SIG-M5 treated with dmso at 0.1 percent for 504 hours (cell line): ENCODE measurements at regions not wholly inside any gene's neighbourhood (a gene's known extent, or its start where the extent isn't known, plus 50 kb on each side); places are given as distances from the start of the nearest gene placed in this dataset.

Experiments used
- DNase-seq: peaks from one replicate; lab custom pipeline; 2025; ENCODE audit not compliant: unreplicated experiment; lab: John Stamatoyannopoulos, UW

DNA sequence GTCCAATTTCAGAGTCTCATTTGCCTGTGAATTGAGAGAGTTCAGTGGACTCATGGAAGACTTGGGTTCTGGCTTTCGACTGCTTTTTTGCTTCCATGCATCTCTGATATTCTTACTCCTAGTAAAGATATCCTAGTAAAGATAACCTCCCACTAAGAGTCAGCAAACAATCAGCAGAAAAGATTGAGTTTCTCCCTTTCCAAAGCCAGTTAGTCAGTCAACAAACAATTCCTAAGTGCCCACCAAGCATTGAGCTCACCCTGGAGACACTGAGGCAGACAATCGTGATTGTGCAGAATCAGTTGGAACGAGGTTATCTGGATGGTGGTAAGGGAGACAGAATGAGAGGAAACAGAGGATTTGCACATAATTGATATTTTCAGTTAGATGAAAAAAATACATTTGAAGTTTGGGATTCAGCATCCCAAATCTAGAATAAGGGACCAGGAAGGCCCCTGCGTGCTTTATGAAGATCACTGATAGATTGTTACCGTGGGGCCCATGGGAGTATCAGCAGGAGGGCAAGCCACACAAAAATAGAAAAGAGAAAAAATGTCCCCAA is 99.7 kb upstream of the SLC38A2 start:
- DNase-seq: no peak

DNA sequence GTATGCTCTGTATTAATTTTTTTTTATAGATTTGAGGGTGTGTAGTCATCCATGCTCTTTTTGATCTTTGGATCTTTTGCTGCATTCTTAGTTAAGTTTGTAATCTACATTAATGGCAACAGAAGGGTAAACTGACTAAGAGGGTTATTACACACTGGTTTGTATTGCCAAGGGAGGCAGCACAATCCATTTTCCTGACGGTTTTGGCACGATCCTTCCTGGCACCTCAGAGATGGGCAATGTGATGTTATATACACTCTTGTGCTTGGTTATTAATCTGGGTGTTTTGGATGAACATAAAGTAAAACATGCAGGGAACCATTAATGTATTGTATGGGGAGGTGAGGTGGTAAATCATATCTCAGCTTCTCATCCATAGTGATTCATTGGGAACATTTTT is 98.8 kb upstream of the SLC38A2 start:
- no peak for DNase-seq

DNA sequence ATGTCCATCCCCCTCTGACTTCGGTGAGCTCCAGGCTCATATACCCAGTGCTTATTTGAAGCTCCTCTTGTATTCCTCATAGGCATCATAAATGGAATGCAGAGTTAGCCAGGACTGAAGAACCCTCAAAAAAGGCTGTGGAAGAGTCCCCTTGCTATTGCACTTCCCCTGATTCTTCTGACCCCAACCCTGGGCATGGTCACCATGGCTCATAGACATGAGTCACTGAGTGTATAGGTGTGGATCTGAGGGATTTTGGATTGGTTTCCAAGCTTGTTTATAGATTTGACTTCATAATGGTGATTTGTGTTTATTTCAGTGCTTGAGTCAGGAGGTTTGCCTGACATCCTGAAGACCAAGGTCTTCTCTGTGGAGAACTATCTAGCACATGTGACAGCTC is 98.4 kb upstream of the SLC38A2 start:
- DNase-seq: no peak

DNA sequence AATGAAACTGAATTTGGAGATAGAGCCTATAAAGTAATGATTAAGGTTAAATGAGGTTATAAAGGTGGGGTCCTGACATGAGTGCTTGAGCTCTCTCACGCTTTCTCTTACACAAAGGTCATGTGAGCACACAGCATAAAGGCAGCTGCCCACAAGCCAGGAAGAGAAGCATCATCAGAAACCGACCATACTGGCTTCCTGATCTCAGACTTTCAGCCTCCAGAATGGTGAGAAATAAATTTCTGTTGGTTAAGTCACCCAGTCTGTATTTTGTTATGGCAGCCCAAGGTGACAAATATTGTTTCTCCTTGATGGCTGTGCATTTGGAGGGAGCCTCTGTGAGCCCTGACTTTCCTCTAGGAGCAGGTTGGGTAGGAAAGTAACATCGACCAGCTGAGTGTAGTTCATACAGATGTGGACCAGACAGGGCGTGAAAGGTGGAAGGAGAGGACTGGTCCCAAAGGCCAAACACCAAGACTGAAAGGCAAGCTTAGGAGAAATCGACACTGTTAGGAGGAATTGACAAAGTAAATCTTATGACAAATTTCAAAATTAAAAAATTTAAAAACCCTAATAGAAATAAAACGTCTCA is 97.6 kb upstream of the SLC38A2 start:
- no peak for DNase-seq

DNA sequence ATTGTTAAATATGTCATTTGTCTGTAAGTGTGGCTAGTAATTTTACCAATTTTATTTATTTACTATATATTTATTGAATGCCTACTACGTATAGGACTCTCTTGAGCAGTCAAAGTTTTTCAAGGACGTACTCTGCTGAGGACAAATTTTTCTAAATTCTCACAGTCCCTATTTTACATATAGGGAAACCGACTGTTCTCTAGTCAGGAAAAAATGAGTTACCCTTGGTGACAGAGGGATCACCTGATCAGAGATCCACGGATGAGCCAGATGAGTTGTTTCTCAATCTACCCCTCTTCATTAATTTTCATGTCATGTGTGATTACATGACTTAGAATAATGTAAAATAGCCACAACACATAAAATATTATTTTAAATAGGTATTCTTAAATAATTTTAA is 96.2 kb upstream of the SLC38A2 start:
- no peak for DNase-seq

DNA sequence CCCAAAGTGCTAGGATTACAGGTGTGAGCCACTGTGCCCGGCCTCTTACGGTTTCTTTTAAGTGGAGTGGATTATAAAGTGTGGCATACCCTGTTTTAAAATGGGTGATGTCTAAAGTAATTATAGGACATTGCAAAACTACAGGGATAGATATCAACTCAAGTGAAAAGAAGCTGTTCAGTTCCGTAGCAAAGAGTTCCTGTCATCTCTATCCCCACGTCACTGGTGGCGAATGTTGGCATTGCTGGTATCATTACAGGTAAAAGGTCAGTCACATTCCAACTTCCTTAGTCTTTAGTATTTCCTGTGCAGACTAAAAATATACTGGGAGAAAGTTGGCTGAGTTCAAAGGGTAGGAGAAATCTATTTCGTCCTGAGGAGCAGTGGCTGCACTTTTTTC is 95.6 kb upstream of the SLC38A2 start:
- no peak for DNase-seq

DNA sequence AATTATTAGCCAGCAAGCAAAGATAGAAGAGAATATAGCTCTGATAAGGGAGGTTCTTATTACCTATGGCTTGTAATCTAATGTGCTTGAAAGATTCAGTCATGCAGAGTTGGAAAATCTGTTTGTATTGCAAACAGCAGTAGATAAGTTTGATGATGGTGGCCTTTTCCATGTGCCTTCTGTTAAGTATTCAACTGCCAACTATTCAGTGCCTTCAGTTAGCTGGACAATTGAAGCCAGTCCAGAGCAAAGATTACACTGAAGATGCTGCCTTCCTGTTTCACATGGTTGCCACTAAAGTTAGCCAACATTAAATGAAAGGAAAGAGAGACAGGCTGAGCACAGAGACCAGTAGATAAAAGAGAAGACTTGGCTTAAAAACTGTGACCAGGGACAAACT is 92.7 kb upstream of the SLC38A2 start:
- DNase-seq: no peak

DNA sequence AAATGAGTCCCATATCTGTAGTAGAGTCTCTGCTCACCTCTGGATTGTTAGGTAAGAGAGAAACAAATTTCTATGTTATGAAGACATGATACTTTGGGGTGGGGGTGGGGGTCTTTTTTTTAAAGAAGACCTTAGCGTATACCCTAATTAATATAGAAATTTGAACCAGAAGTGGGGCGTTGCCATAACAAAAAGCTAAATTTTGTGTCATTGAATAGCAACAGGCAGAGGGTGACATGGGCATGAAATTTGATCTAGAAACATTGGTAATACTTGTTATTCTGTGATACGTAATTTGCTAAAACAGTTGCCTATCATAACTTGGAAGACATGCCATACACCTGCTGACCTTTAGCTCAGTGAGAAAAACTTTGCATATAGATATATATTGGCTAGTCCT is 92.3 kb upstream of the SLC38A2 start:
- no peak for DNase-seq

DNA sequence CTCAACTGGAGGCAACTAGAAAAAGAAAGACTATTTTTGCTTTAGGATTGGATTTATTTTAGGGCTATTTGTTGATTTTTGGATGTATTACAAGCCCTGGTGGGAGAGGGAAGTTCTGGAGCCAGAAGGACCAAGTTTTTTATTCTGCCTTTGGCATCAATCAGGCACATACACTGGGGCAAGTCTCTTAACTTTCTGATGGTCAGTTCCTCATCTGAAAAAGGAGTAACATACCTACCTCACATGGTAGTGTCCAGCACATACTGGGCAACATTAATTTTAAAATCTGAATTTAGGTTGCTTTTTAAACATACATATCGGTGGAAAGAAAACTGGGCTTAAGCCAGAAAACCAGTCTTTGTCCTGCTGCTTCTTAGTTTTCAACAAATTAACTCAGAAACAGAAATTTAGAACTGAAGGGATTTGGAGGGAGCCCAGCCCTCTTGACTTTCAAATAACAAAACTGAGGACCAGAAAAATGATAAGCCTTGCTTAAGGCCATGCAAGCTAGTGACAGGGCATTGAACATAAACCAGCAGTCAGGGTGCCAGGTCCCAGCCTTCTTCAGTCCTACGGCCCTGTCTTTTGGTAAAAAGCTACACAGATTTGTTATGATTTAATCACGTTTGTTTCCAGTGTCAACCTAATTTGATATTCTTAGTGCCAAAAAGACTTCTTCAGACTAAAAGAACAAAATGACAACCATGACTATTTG is 90.2 kb upstream of the SLC38A2 start:
- DNase-seq: no peak

DNA sequence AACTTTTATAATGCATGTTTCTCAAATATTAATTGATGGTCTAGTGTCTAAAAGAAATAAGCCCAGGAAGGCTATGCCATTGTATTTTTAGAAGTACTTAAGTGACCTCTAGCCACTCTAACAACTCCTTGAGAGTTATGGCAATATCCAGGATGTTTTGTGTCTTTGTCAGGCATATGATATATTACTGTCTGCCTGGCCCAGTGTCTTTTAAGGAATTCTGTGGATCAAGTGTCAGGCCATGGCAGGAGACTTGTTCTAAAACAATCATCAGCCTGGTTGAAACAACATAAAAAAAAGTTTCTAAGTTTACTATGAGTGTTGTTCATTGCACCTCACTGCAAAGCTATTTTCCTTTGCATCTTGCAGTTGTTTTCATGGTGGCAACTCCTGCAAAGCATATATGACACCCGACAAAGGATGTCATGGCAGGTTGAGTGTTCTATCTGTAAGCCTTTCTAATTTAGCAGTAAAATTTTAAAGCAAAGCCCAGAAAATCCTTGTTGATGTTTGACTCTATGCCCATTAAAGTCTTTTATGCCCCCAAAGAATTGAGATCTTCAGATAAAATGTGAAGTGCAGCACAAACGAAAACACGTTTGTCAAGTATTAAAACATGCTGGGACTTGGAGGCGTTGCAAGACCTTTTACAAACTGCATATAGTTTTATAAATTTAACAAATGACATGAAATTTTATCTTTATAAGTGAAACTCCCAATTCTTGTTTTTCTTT is 89.5 kb upstream of the SLC38A2 start:
- no peak for DNase-seq

DNA sequence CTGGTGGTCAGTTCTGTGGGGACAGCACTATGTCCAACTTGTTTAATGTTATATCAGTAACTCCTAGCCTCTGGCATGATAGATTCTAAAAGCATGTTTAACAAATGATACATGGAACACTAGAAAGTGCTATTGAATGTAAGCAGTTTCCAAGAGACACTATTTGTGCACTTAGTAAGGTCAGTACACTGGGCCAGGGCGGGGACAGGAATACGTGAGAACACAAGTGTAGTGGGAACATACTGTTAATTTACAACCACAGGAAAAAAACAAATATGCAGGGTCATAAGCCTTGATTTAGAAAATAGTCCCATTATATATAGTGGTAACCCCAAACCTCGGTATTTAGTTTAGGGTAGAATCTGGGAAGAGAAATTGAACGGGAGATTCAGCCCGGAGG is 88.9 kb upstream of the SLC38A2 start:
- no peak for DNase-seq

DNA sequence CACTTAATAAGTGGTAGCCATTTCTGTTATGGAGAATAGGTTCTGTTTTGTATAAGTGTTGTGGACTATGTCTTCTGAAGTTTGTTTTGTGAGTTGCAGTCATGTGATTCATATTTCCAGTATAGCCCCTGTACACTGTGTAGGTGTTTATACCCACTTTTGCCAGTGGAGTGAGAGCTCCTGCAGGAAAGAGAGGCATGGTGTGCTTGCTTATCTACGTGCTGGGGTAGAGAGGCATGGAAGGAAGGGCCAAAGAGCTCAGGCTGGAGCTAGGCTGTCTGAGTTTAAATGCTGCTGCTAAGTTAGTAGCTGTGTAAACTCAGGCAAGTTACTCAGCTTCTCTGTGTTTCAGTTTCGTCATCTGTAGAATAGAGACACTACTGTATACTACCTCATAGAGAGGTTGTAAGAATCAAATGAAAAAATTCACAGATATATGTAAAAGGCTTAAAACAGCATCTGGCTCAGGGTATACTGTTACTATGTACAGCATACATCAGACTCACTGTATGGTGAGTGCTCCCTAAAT is 88.2 kb upstream of the SLC38A2 start:
- DNase-seq: no peak

DNA sequence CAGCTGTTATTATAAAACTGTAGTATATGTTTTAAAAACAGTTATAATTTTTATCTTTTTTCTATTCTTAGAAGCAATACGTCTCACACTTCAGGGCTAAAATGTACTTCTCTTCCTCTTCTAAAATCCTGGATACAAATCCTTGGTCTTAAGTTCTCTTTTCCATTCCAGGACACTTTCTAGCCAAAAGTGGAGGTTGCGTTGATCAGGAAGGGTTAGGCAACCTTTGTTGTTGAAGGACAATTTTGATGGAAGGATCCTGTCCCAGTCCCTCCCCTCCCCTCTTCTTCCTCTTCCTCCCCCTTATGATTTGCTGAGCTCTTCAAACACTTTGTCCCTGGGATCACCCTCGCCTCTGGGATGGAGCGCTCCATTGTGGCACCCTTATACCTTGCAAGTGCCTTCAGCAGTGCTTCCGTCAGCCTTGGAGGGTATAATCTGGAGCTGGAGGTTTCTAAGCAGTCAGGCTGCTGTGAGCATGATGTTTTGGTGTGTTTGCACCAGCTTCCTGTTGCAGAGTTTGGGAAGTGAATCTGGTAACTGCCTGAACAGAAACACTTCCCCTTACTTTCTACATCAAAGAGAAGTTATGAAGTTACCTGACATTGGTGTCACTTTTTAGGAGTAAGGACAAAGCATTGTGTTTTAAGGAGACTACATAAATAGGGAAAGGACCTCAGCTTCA is 87.4 kb upstream of the SLC38A2 start:
- peak; percentile 82 for DNase-seq

DNA sequence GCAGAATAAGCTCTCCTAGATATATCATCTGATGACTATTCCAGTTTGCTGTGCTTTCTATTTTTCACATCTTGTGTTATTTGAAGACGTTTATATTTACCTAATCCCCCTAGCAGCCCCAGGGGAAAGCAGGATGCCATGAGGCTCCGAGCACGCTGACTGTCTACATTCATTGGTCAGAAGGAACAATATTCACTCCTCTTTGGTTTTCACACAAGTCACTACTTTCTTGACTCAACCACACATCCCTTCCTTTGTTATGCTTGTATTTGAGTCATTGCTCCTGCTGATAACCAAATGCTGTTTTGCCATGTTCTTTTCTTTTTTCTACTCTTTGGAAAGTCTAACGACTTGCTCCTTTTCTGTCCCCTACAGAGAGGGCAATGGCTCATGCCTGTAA is 86.5 kb upstream of the SLC38A2 start:
- no peak for DNase-seq

DNA sequence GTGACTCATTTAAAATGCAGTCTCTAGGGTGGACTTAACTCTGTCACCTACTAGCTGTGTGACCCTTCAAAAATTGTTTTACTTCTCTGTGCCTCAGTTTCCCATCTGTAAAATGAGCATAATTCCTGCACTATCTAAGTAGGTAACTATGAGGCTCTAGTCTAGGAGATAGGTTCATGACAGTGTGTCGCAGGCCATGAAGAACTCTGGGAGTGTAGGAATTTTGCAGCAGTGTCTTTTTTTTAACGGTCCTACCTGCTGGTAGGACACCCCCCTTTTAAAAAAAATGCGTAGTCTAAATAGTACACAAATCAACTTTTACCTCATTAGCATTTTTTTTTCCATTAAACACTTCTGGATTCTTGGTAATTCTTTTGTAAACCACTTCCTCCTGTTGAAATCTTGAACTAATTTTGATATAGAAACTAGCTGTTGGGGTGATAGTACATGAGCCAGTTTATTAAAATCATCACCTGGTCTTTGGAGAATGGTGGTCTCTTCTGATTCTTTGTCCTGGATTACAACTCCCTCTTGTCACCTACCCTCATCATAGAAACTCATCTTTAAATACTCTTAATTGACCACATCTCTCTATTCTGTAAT is 86.0 kb upstream of the SLC38A2 start:
- peak; percentile 17 for DNase-seq

DNA sequence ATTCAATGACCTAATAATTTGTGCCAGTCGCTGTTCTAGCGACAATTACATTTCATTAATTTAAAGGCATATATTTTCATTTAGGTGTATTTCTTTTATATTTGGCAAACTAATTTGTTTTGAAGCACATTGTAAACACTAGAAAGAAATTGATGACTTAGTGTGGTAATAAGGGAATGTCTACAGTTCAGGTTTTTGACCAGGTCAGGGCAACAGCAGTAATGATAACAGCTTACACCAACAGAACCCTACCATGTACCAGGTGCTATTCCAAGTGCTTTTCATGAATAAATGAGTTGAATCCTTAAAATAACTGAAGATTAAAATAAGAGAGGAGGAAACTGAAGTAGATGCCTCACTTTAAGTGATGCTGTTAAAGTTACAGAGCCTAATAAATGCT is 85.4 kb upstream of the SLC38A2 start:
- no peak for DNase-seq

DNA sequence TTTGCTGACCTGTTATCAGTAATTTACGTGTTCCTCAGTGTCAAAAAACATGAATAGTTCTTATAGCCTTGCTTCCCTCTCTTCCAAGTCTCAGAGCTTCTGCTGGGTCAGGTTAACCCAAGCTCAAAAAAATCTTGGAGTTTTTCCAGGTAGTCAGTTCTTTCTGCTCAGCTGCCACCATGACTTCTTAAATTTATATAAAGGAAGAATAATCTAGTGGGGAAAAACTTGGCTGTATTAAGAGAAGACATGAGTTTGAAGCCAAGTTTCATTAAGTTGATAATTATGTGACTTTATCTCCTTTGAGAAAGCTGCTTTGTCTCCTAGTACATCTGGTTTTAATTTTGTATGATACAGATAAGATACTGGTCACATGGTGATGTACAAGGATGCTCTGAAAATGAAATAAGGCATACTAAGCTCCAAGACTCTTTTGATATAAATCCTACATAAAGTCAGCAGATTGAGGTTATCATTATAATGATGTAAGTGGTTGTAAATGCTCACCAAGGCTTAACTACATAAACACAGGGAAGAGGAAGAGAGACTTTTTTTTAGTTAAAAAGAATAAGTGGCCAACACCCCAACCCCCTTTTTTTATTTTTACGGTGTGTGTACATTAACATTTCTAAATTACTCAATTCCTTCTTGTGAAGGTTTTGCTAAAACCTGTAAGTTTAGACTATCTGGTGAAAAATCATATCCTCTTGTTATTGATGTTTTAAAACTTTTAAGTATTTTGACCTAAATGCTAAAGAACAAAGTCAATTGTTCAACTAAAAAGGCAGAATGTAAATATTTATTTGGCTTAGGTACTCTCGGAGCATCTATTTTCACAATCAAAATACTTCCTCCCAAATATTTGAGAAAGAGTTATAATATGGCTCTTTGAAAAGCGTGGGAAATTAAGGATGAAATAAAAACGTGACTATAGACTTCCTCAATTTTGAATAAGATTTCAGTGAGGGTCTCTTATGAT is 84.1 kb upstream of the SLC38A2 start:
- no peak for DNase-seq

DNA sequence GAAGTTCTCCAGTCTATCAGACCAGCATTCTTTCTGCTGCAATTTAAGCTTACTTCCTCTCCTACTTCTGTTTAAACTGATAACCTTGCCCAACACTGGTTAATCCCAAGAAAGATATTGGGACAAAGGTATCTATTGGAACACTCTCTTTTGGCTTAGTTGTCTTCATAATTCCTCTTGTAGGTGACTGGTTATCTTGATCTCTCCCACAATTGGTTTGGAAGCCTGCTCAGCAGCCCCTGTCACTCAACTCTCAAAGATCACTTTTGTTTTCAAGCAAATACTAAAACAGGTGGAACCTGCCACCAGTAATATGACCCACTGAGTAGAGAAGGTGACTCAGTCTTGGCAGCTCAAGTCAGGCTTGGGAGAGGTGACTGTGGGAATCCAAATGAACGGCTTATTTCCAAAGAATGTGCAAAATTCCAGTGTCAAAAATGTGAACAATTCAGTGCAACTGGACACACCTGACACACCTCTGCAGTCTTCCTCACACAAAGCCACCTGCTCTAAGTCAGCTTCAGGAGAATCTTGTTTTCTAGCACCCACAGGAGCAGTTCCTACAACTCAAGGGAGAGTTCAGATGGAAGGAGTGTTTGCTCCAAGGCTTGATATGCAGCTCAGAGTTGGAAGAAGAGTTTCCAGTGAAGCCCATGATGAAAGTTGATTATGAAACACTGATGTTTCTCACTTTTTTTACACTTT is 83.2 kb upstream of the SLC38A2 start:
- DNase-seq: peak; percentile 47

DNA sequence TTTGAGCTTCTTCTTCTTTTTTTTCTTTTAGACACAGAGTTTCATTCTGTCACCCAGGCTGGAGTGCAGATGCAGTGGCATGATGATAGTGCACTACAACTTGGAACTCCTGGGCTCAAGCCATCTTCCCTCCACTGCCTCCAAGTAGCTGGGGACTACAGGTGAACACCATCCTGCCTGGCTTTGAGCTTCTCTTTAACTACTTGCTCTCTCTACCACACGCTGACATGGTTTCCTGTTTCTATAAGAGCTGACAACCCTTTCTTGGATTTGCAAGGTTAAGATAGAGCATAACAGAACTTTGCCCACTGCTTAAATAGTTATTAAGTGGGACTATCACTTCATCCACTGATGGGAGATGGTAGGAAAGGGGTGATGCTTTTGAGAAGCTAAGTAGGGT is 82.4 kb upstream of the SLC38A2 start:
- DNase-seq: no peak
